Karpas-422 (cell line): ENCODE measurements at regions not wholly inside any gene's neighbourhood (a gene's known extent, or its start where the extent isn't known, plus 50 kb on each side); places are given as distances from the start of the nearest gene placed in this dataset.

Source experiments
- DNase-seq: peaks from one replicate; pipeline ENCODE4 v3.0.0-alpha.2; 2015
- H2AFZ ChIP-seq: fragments of 200-600 bp; sonication (generic); 2 replicates; pipeline ENCODE4 v1.6.1; 2014; ENCODE audit warnings: antibody characterized with exemption, low read length, mixed read lengths
- H3K27ac ChIP-seq: fragments of 200-600 bp; sonication (generic); 2 replicates; pipeline ENCODE4 v1.5.1; 2014; ENCODE audit warnings: mild to moderate bottlenecking, low read length, moderate library complexity
- H3K27me3 ChIP-seq: fragments of 200-600 bp; sonication (generic); 2 replicates; pipeline ENCODE4 v1.6.1; 2014; ENCODE audit warnings: low read length, mixed read lengths
- H3K36me3 ChIP-seq: fragments of 200-600 bp; sonication (generic); 2 replicates; pipeline ENCODE4 v1.6.1; 2014; ENCODE audit warnings: low read length, mixed read lengths; ENCODE audit not compliant: insufficient read depth
- H3K4me1 ChIP-seq: fragments of 200-600 bp; sonication (generic); 2 replicates; pipeline ENCODE4 v1.6.1; 2014; ENCODE audit warnings: mild to moderate bottlenecking, low read length, mixed read lengths
- H3K4me2 ChIP-seq: fragments of 200-600 bp; sonication (generic); 2 replicates; pipeline ENCODE4 v1.6.1; 2014; ENCODE audit warnings: low read length, low read depth, mild to moderate bottlenecking; ENCODE audit not compliant: poor library complexity, severe bottlenecking
- H3K4me3 ChIP-seq: fragments of 200-600 bp; sonication (generic); 2 replicates; pipeline ENCODE4 v1.5.1; 2014; ENCODE audit warnings: mild to moderate bottlenecking, antibody characterized with exemption, low read length, mixed read lengths
- H3K79me2 ChIP-seq: fragments of 200-600 bp; sonication (generic); 2 replicates; pipeline ENCODE4 v1.6.1; 2014; ENCODE audit warnings: mild to moderate bottlenecking, low read length, mixed read lengths
- H3K9ac ChIP-seq: fragments of 200-600 bp; sonication (generic); 2 replicates; pipeline ENCODE4 v1.6.0; 2014; ENCODE audit warnings: low read length
- H3K9me2 ChIP-seq: fragments of 200-600 bp; sonication (generic), shearing (Covaris generic); replicated peaks from 2 replicates; pipeline ENCODE4 v1.6.0; 2014; ENCODE audit warnings: mild to moderate bottlenecking, low read length, moderate library complexity; ENCODE audit not compliant: insufficient read depth
- H3K9me3 ChIP-seq: fragments of 300-700, 200-600 bp; sonication (generic); 2 replicates; pipeline ENCODE4 v1.6.1; 2014; ENCODE audit warnings: low read length, mixed read lengths
- H4K20me1 ChIP-seq: fragments of 200-600 bp; sonication (generic); 2 replicates; pipeline ENCODE4 v1.6.1; 2014; ENCODE audit warnings: mild to moderate bottlenecking, antibody characterized with exemption, low read length, low read depth; ENCODE audit not compliant: insufficient read depth

DNA sequence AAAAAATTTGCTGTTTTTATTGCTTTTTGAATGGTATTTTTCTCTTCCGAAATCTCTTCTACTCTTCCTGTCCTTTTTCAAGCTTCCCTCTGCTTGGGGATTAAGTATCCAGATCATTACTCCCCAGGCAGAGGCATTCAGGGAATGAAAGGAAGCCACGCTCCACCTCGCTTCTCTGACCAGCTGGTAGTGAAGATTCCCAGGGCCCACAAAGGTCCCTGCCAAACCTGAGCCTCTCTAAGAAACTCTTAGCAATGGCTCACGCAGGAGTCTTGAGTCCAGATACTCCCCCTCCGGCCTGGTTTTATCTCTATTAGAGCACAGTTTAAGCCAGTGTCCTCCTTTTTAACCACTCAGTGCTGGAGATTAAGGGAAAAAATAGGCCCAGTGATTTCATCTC is 51.4 kb upstream of the SOD3 start:
- Histone ChIP-seq H3K27me3 (no peaks in the 10 kb centered on the region), H3K4me1 (no peaks in the 10 kb centered on the region), H3K79me2 (no peaks in the 10 kb centered on the region), H3K9ac (no peak overlapping the region), H3K27ac (no peak overlapping the region), H3K9me2 (no peaks in the 10 kb centered on the region), H2AFZ (no peak overlapping the region), H3K4me3 (no peak overlapping the region), H3K4me2 (no peak overlapping the region), H4K20me1 (no peaks in the 10 kb centered on the region), H3K36me3 (no peaks in the 10 kb centered on the region), H3K9me3 (no peaks in the 10 kb centered on the region)
- no peak for DNase-seq

DNA sequence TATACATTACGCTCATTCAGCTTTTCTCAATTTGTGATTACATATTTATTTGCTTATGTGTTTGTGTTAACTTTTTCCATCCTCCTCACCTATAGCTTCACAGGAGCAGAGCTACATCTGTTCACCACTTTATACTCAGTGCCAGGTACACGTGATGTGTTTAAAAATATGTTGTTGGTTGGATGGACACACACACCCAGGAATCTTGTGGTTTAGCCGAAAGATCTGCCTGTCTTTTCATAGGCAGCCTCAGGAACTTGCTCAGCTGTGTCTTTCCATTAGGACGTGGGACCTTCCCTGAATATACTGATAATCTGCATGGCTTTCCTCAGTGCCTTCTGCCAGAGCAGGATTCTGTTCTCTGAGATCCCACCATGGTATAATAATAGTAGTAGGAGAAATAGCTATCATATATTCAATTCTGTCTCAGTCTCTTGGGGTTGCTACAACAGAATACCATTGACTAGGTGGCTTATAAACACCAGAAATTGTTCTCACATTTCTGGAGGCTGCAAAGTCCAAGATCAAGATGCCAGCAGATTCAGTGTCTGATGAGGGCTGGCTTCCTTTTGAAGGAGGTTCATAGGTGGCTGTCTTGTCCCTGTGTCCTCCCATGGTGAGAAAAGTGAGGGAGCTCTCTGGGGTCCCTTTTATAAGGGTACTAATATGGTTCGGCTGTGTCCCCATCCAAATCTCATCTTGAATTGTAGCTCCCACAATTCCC is 50.0 kb upstream of the SOD3 start:
- no peak overlapping the region for H3K4me3 ChIP-seq
- H3K9me2 ChIP-seq: no peaks in the 10 kb centered on the region
- no peak overlapping the region for H2AFZ ChIP-seq
- H3K9ac ChIP-seq: no peak overlapping the region
- no peak overlapping the region for H3K27ac ChIP-seq
- no peaks in the 10 kb centered on the region for H3K4me1 ChIP-seq
- H3K4me2 ChIP-seq: no peak overlapping the region
- no peaks in the 10 kb centered on the region for H3K27me3 ChIP-seq
- no peaks in the 10 kb centered on the region for H3K36me3 ChIP-seq
- H3K79me2 ChIP-seq: no peaks in the 10 kb centered on the region
- DNase-seq: no peak
- no peaks in the 10 kb centered on the region for H3K9me3 ChIP-seq
- no peaks in the 10 kb centered on the region for H4K20me1 ChIP-seq
